Choroid plexus epithelial cell (primary cell): ENCODE measurements at regions not wholly inside any gene's neighbourhood (a gene's known extent, or its start where the extent isn't known, plus 50 kb on each side); places are given as distances from the start of the nearest gene placed in this dataset.

ENCODE experiments used
- DNase-seq: peaks from one replicate; pipeline ENCODE4 v3.0.0-alpha.2; 2010; ENCODE audit warnings: low read depth
- H3K4me3 ChIP-seq: 2 replicates; pipeline ENCODE4 v1.5.1; 2011; ENCODE audit warnings: low read depth, mild to moderate bottlenecking, control low read depth, low read length, moderate library complexity
- TF ChIP-seq, protein P1 (sequence below): conservative IDR thresholded peaks from 2 replicates; pipeline ENCODE4 v1.5.1; 2011; ENCODE audit warnings: low read depth, mild to moderate bottlenecking, control low read depth, inconsistent platforms, low read length, moderate library complexity

DNA sequence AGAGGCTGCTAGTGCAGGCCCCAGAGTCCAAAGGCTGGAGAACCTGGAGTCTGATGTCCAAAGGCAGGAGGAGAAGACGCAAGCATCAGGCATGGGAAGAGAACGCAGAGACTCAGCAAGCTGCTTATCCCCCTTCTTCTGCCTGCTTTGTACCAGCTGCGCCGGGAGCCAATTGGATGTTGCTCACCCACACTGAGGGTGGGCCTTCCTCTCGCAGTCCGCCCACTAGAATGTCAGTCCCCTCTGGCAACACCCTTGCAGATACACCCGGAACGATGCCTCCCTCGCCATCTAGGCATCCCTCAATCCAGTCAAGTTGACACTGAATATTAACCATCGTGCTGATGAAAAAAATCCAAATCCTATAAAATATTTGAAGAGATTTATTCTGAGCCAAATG lies 141.6 kb downstream of the TWIST2 start:
- H3K4me3 ChIP-seq: no peak overlapping the region
- TF ChIP-seq, protein P1, sequence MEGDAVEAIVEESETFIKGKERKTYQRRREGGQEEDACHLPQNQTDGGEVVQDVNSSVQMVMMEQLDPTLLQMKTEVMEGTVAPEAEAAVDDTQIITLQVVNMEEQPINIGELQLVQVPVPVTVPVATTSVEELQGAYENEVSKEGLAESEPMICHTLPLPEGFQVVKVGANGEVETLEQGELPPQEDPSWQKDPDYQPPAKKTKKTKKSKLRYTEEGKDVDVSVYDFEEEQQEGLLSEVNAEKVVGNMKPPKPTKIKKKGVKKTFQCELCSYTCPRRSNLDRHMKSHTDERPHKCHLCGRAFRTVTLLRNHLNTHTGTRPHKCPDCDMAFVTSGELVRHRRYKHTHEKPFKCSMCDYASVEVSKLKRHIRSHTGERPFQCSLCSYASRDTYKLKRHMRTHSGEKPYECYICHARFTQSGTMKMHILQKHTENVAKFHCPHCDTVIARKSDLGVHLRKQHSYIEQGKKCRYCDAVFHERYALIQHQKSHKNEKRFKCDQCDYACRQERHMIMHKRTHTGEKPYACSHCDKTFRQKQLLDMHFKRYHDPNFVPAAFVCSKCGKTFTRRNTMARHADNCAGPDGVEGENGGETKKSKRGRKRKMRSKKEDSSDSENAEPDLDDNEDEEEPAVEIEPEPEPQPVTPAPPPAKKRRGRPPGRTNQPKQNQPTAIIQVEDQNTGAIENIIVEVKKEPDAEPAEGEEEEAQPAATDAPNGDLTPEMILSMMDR: no peak
- DNase-seq: no peak

GRCh38 chr2:238994432-238994831 lies 146.5 kb downstream of the TWIST2 start:
- TF ChIP-seq, protein P1: no peak
- H3K4me3 ChIP-seq: no peak overlapping the region
- no peak for DNase-seq

GRCh38 chr2:238994876-238995275 lies 147.0 kb downstream of the TWIST2 start:
- TF ChIP-seq, protein P1: no peak
- no peak for DNase-seq
- H3K4me3 ChIP-seq: no peak overlapping the region

DNA sequence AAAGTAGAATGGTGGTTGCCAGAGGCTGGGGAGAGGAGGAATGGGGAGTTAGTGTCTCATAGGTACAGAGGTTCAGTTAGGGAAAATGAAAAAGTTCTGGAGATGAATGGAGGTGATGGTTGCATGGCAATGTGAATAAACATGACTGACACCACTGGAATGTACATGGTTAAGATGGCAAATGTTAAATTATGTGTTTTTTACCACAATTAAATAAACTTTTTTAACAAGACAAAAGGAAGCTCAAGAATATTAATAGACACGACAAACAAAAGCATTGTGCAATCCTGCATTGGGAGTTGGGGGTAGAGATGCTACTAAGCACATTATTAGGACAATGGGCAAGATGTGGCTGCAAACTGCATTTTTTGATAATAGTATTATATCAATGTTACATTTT lies 147.7 kb downstream of the TWIST2 start:
- no peak overlapping the region for H3K4me3 ChIP-seq
- no peak for DNase-seq
- TF ChIP-seq, protein P1: no peak

DNA sequence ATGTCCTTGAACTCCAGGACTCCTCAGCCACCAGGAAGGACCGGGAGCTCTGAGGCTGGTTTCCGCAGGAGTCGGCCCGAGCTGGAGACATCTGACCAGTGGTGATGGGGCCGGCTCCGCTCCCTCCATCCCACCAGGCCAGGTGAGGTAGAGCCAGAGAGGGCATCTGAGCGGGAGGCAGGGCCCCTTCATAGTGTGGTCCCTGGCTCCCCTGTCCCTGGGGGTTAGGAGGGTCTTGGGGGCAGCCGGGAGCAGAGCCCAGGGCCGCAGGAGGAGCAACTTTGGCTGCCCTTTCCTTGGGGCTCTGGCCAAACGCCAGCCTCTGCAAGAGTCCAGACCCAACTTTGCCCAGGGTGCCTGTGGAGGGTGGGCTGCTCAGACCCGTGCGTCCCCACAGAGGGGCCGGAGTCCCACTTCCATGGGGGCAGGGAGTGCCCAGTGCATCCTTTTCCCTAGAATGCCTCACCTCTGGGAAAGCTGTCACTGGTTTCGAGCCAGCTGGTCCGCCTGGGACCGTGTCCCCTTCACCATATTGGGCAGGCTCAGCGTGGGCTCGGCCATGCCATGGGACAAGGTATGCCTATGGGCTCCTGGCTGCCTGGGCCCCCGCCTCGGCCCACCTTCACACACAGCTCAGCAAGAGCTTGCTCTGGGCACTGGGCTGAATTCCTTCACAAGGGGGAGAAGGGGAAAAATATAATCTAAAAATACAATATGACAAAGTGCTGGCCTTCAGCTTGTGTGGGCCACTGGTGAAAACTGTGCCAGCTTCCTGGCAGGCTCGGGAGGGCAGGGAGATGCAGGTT lies 148.6 kb downstream of the TWIST2 start:
- TF ChIP-seq, protein P1: no peak
- H3K4me3 ChIP-seq: no peak overlapping the region
- no peak for DNase-seq

GRCh38 chr2:238997137-238997390 lies 149.2 kb downstream of the TWIST2 start:
- no peak for DNase-seq
- H3K4me3 ChIP-seq: no peak overlapping the region
- TF ChIP-seq, protein P1: no peak

- TF ChIP-seq, protein P1: no peak
- H3K4me3 ChIP-seq: no peak overlapping the region
- DNase-seq: no peak
Observed at GRCh38 chr2:238997684-238998083, 149.8 kb downstream of the TWIST2 start.
